GM12878 (cell line): ENCODE measurements at regions not wholly inside any gene's neighbourhood (a gene's known extent, or its start where the extent isn't known, plus 50 kb on each side); places are given as distances from the start of the nearest gene placed in this dataset.

ENCODE experiments used
- ATAC-seq: fragments of 200-7000 bp; cut with Tn5 transposase; 3 replicates; pipeline ENCODE4 v1.9.1; 2020; ENCODE audit warnings: mild to moderate bottlenecking, moderate library complexity
- BruUV-seq: library from RNA; stranded (reverse); fragments of 400-500 nt; replicated peaks from 2 replicates; lab custom pipeline; 2021; lab: Mats Ljungman, UMichigan
- CTCF ChIA-PET: fragments of 300-600 bp; sonication (Branson Sonifier 250); formaldehyde crosslinking; extraction: SDS; loops from one replicate; lab custom pipeline; 2021; ENCODE audit warnings: inconsistent platforms; lab: Yijun Ruan, JAX
- POLR2A ChIA-PET: fragments of 350-600 bp; formaldehyde crosslinking; extraction: SDS; loops from one replicate; lab custom pipeline; 2021; ENCODE audit warnings: inconsistent platforms; lab: Charles Lee
- RAD21 ChIA-PET: fragments of 300-600 bp; sonication (Branson Sonifier 250); formaldehyde crosslinking; loops from one replicate; lab custom pipeline; 2023; ENCODE audit warnings: antibody characterized with exemption; ENCODE audit not compliant: unreplicated experiment; lab: Charles Lee
- SMC1A ChIA-PET: fragments of 300-600 bp; sonication (Branson Sonifier 250); formaldehyde crosslinking; loops from one replicate; lab custom pipeline; 2023; ENCODE audit not compliant: unreplicated experiment, uncharacterized antibody; lab: Charles Lee
- DNase-seq: peaks from one replicate; pipeline ENCODE4 v3.0.0-alpha.2; 2011; ENCODE audit warnings: low read depth, low spot score
- FAIRE-seq: peaks from 3 replicates; lab custom pipeline; 2011; peaks lifted over from hg19 to GRCh38; lab: Jason Lieb, UNC
- H2AFZ ChIP-seq: 2 replicates; pipeline ENCODE4 v1.6.0; 2011; ENCODE audit warnings: low read depth, low read length, control low read depth; ENCODE audit not compliant: control insufficient read depth
- H3K27ac ChIP-seq: 2 replicates; pipeline ENCODE4 v1.5.1; 2011; ENCODE audit warnings: control low read depth; ENCODE audit not compliant: control insufficient read depth, insufficient read depth
- H3K27me3 ChIP-seq, 2 experiments: replicated peaks in 1 of 2; 2 replicates each; pipeline versions ENCODE4 v1.6.0 to v1.6.1; 2011; ENCODE audit warnings: low read length in 1 of 2; ENCODE audit not compliant: control insufficient read depth in 2 of 2, insufficient read depth in 2 of 2
- H3K36me3 ChIP-seq, 2 experiments: 2 replicates each; pipeline ENCODE4 v1.5.1; 2011; ENCODE audit warnings: low read length in 1 of 2; ENCODE audit not compliant: control insufficient read depth in 2 of 2, insufficient read depth in 2 of 2
- H3K4me1 ChIP-seq: 2 replicates; pipeline ENCODE4 v1.6.1; 2011; ENCODE audit warnings: mild to moderate bottlenecking, low read length, moderate library complexity, mixed read lengths; ENCODE audit not compliant: control insufficient read depth, insufficient read depth
- H3K4me2 ChIP-seq: 2 replicates; pipeline ENCODE4 v1.6.0; 2011; ENCODE audit warnings: control low read depth; ENCODE audit not compliant: control insufficient read depth, insufficient read depth
- H3K4me3 ChIP-seq: fragments of 200-600 bp; sonication (generic); 2 replicates; pipeline ENCODE4 v1.5.1; 2016
- H3K79me2 ChIP-seq: 2 replicates; pipeline ENCODE4 v1.6.0; 2011; ENCODE audit warnings: low read length; ENCODE audit not compliant: control insufficient read depth, insufficient read depth
- H3K9ac ChIP-seq: 2 replicates; pipeline ENCODE4 v1.8.0; 2011; ENCODE audit warnings: low read length, control low read depth, mixed read lengths; ENCODE audit not compliant: control insufficient read depth, insufficient read depth
- H3K9me3 ChIP-seq: replicated peaks from 3 replicates; pipeline ENCODE4 v1.5.1; 2011; ENCODE audit warnings: mild to moderate bottlenecking, low read length; ENCODE audit not compliant: control insufficient read depth, insufficient read depth
- H4K20me1 ChIP-seq: 2 replicates; pipeline ENCODE4 v1.6.0; 2011; ENCODE audit not compliant: control insufficient read depth, insufficient read depth
- ATF3 ChIP-seq: IDR thresholded peaks from 2 replicates; pipeline ENCODE4 v1.6.1; 2011; ENCODE audit warnings: low read depth, mild to moderate bottlenecking, low read length, moderate library complexity, borderline replicate concordance; ENCODE audit errors: extremely low read depth
- BHLHE40 ChIP-seq, 2 experiments: fragments of 450-650 bp in 1 of 2; IDR thresholded peaks; 2 replicates each; pipeline ENCODE4 v1.6.1; 2011 to 2017; ENCODE audit warnings: low read depth in 2 of 2, borderline replicate concordance in 1 of 2, improper control_type of control experiment in 1 of 2, low read length in 1 of 2, mild to moderate bottlenecking in 1 of 2
- CBFB ChIP-seq: IDR thresholded peaks from 2 replicates; pipeline ENCODE4 v1.6.1; 2016; ENCODE audit warnings: antibody characterized with exemption, low read depth
- CHD2 ChIP-seq: IDR thresholded peaks from 2 replicates; pipeline ENCODE4 v1.6.1; 2011; ENCODE audit warnings: low read depth, low read length, improper control_type of control experiment, borderline replicate concordance
- CHD4 ChIP-seq: fragments of 200-600 bp; sonication (generic); IDR thresholded peaks from 2 replicates; pipeline ENCODE4 v1.6.1; 2016; ENCODE audit warnings: mild to moderate bottlenecking
- CREM ChIP-seq: IDR thresholded peaks from 2 replicates; pipeline ENCODE4 v1.6.1; 2014; ENCODE audit warnings: antibody characterized with exemption, low read depth
- E2F8 ChIP-seq: fragments of 450-650 bp; IDR thresholded peaks from 2 replicates; pipeline ENCODE4 v1.6.1; 2018; ENCODE audit warnings: mild to moderate bottlenecking, low read depth, moderate library complexity; ENCODE audit not compliant: partially characterized antibody
- FOS ChIP-seq: IDR thresholded peaks from 3 replicates; pipeline ENCODE4 v1.6.1; 2011; ENCODE audit warnings: borderline replicate concordance; ENCODE audit not compliant: insufficient read length; ENCODE audit errors: extremely low read depth
- MEF2B ChIP-seq: fragments of 450-650 bp; IDR thresholded peaks from 2 replicates; pipeline ENCODE4 v1.6.1; 2018; ENCODE audit warnings: mild to moderate bottlenecking, moderate library complexity; ENCODE audit not compliant: partially characterized antibody, poor library complexity, severe bottlenecking
- MTA3 ChIP-seq: IDR thresholded peaks from 2 replicates; pipeline ENCODE4 v1.6.1; 2012; ENCODE audit warnings: low read length, inconsistent platforms, borderline replicate concordance
- MYB ChIP-seq: fragments of 150-350 bp; IDR thresholded peaks from 2 replicates; pipeline ENCODE4 v1.6.1; 2014; ENCODE audit warnings: mild to moderate bottlenecking, low read depth, low read length, borderline replicate concordance
- ZNF24 ChIP-seq: fragments of 450-650 bp; IDR thresholded peaks from 2 replicates; pipeline ENCODE4 v1.6.1; 2017; ENCODE audit warnings: antibody characterized with exemption, mild to moderate bottlenecking
- WGBS: methylation state at CpG from one replicate; pipeline ENCODE4 v1.1.6; 2016; ENCODE audit warnings: low lambda C conversion rate; ENCODE audit not compliant: insufficient replicate concordance, insufficient coverage; ENCODE audit errors: missing lambda C conversion rate; 5-methylcytosine and 5-hydroxymethylcytosine counted together
- in situ Hi-C: fragments of 300-500 bp; cut with MboI; formaldehyde crosslinking; loops from 9 replicates; pipeline ENCODE4 v1.14.3; 2018; ENCODE audit warnings: mixed read lengths
- intact Hi-C: fragments of 100-400 bp; cut with micrococcal nuclease; formaldehyde crosslinking; loops from one replicate; pipeline ENCODE4 v1.14.2; 2022; ENCODE audit not compliant: unreplicated experiment

- POLR2A ChIA-PET: no interaction called here
These were observed 458.2 kb upstream of the NOX3 start for GRCh38 chr6:155913816-155914215.

GRCh38 chr6:155909710-155910109, 454.1 kb upstream of the NOX3 start:
- Histone ChIP-seq H2AFZ (no peak overlapping the region), H3K4me3 (no peak overlapping the region), H3K36me3 (no peaks in the 10 kb centered on the region), H3K27me3 (no peaks in the 10 kb centered on the region), H4K20me1 (no peaks in the 10 kb centered on the region), H3K4me1 (no peaks in the 10 kb centered on the region), H3K79me2 (no peaks in the 10 kb centered on the region), H3K9ac (no peak overlapping the region), H3K9me3 (no peaks in the 10 kb centered on the region), H3K4me2 (no peak overlapping the region), H3K27ac (no peak overlapping the region)
- ChIA-PET POLR2A (no interaction called here), SMC1A (no interaction called here), RAD21 (no interaction called here), CTCF (interaction anchor here (0.6 kb wide), 1 partner anchor 19 kb away, joined by 3 read pairs; no protein-coding TSS in a partner anchor)
- in situ Hi-C loops (no loop called here), intact Hi-C loops (no loop called here)
- FAIRE-seq (no peak), ATAC-seq (no peak), DNase-seq (no peak)
- BruUV-seq: no TSS peak
- 17% methylated on average over 2 of the region's 2 CpGs for WGBS
- TF ChIP-seq CREM: no peak
- no peak for TF ChIP-seq MYB
- TF ChIP-seq FOS: no peak
- TF ChIP-seq ZNF24: no peak
- no peak for TF ChIP-seq ATF3
- no peak for TF ChIP-seq BHLHE40 (IDR thresholded peaks at IDR 0.05; ENCODE audit: borderline replicate concordance in 1 of 2, low read depth in 2 of 2, low read length in 1 of 2)
- TF ChIP-seq CBFB: no peak
- TF ChIP-seq MTA3: no peak
- TF ChIP-seq CHD4: no peak
- no peak for TF ChIP-seq E2F8
- TF ChIP-seq CHD2: no peak
- TF ChIP-seq MEF2B: no peak

More at GRCh38 chr6:155913816-155914215, 458.2 kb upstream of the NOX3 start:
- CTCF ChIA-PET: interaction anchor here (1.6 kb wide), 1 partner anchor 10 kb away, joined by 5 read pairs; no protein-coding TSS in a partner anchor
- no peak overlapping the region for H3K4me2 ChIP-seq
- TF ChIP-seq CHD2: no peak
- TF ChIP-seq, all 136 proteins: peak for 0
- SMC1A ChIA-PET: no interaction called here
- WGBS: 62% methylated on average over 8 of the region's 8 CpGs
- Histone ChIP-seq H3K36me3 (no peaks in the 10 kb centered on the region), H3K4me1 (no peaks in the 10 kb centered on the region), H3K27me3 (no peaks in the 10 kb centered on the region), H3K9me3 (no peaks in the 10 kb centered on the region), H3K79me2 (no peaks in the 10 kb centered on the region), H2AFZ (no peak overlapping the region), H3K27ac (no peak overlapping the region), H3K4me3 (no peak overlapping the region), H4K20me1 (no peaks in the 10 kb centered on the region), H3K9ac (no peak overlapping the region)
- ATAC-seq (no peak), FAIRE-seq (no peak), DNase-seq (no peak)
- intact Hi-C loops (no loop called here), in situ Hi-C loops (no loop called here)
- RAD21 ChIA-PET: no interaction called here
- no TSS peak for BruUV-seq
